ENCODE measurements at regions not wholly inside any gene's neighbourhood (a gene's known extent, or its start where the extent isn't known, plus 50 kb on each side); places are given as distances from the start of the nearest gene placed in this dataset.

GRCh38 chr11:95568281-95568680, 221.3 kb downstream of the FAM76B start (continued):
- TF ChIP-seq IRF3 (IDR thresholded peaks at IDR 0.05; ENCODE audit: low read depth, low read length) (no peak), ZBTB33 (IDR thresholded peaks at IDR 0.05; ENCODE audit: borderline replicate concordance, low read depth) (no peak), MEF2A (IDR thresholded peaks at IDR 0.05; ENCODE audit: borderline replicate concordance, low read depth) (no peak), RFX5 (IDR thresholded peaks at IDR 0.05; ENCODE audit: low read length) (no peak), YY1 (IDR thresholded peaks at IDR 0.05; ENCODE audit: low read depth) (no peak)

GRCh38 chr11:95567685-95568084, 221.9 kb downstream of the FAM76B start:
- H3K79me2 ChIP-seq (ENCODE audit: insufficient read depth): no peaks in the 10 kb centered on the region
- 67% methylated on average over 1 of the region's 1 CpG for WGBS (ENCODE audit: low lambda C conversion rate)
- H3K4me2 ChIP-seq: no peak overlapping the region
- peaks cover 4% of the 10 kb centered on the region in 2 experiments; a peak in 3 of 4 replicates for H3K4me1 ChIP-seq (ENCODE audit: control insufficient read depth in 1 of 2, insufficient read depth in 2 of 2, low read depth in 1 of 2, low read length in 1 of 2)
- H2AFZ ChIP-seq (ENCODE audit: low read depth): no peak overlapping the region
- H3K9me2 ChIP-seq: no peaks in the 10 kb centered on the region
- no peaks in the 10 kb centered on the region for H3F3A ChIP-seq (replicated peaks; ENCODE audit: insufficient read depth)
- H3K9me3 ChIP-seq: no peaks in the 10 kb centered on the region
- no peak for DNase-seq
- no peaks in the 10 kb centered on the region for H4K20me1 ChIP-seq (ENCODE audit: insufficient read depth)
- H3K4me3 ChIP-seq (ENCODE audit: low read depth in 2 of 2, low read length in 1 of 2): no peak overlapping the region
- H3K27ac ChIP-seq (ENCODE audit: low read depth in 2 of 2, low read length in 1 of 2): no peak overlapping the region
- POLR2A ChIA-PET: no interaction called here
- no peak overlapping the region for H3K9ac ChIP-seq
- CTCF ChIA-PET: interaction anchor here (0.7 to 1.9 kb wide), 2 partner anchors 11 to 22 kb away, joined by 3 to 5 read pairs; no protein-coding TSS in a partner anchor
- TF ChIP-seq REST (IDR thresholded peaks at IDR 0.05; ENCODE audit: low read depth, low read length) (no peak), MXI1 (IDR thresholded peaks at IDR 0.05; ENCODE audit: low read depth, low read length) (no peak), RCOR1 (IDR thresholded peaks at IDR 0.05; ENCODE audit: low read length) (no peak), TEAD4 (IDR thresholded peaks at IDR 0.05; ENCODE audit: borderline replicate concordance, insufficient read depth) (no peak), FOXJ3 (CRISPR knock-in tag; IDR thresholded peaks at IDR 0.05) (no peak), FOXM1 (IDR thresholded peaks at IDR 0.05; ENCODE audit: low read depth) (no peak)
- H3K27me3 ChIP-seq (ENCODE audit: insufficient read depth): no peaks in the 10 kb centered on the region
- no peaks in the 10 kb centered on the region for H3K36me3 ChIP-seq (replicated peaks in 1 of 2; ENCODE audit: control insufficient read depth in 1 of 2, insufficient read depth in 2 of 2, low read length in 1 of 2)
